ENCODE measurements at regions not wholly inside any gene's neighbourhood (a gene's known extent, or its start where the extent isn't known, plus 50 kb on each side); places are given as distances from the start of the nearest gene placed in this dataset.

GRCh38 chr16:60815033-60815432 is 1221.2 kb downstream of the CDH8 start:
- Mint-ChIP-seq H3K9me3 (ENCODE audit: unreplicated experiment) (no peaks in the 10 kb centered on the region), H3K4me3 (ENCODE audit: unreplicated experiment) (no peak overlapping the region), H3K36me3 (ENCODE audit: unreplicated experiment) (no peaks in the 10 kb centered on the region), H3K27ac (ENCODE audit: unreplicated experiment) (no peak overlapping the region), H3K4me1 (ENCODE audit: unreplicated experiment) (no peaks in the 10 kb centered on the region), H3K27me3 (ENCODE audit: unreplicated experiment) (no peaks in the 10 kb centered on the region)
- no peak for DNase-seq (ENCODE audit: extremely low spot score, unreplicated experiment)
- no peak for TF ChIP-seq CTCF (IDR thresholded peaks at IDR 0.05)

GRCh38 chr16:60811657-60812056 is 1224.6 kb downstream of the CDH8 start:
- H3K9me3 Mint-ChIP-seq (ENCODE audit: unreplicated experiment) = peaks cover 12% of the 10 kb centered on the region

GRCh38 chr16:60811051-60811608 is 1225.1 kb downstream of the CDH8 start:
- H3K9me3 Mint-ChIP-seq (ENCODE audit: unreplicated experiment) = peaks cover 18% of the 10 kb centered on the region
- H3K4me1 Mint-ChIP-seq (ENCODE audit: unreplicated experiment) = no peaks in the 10 kb centered on the region
- DNase-seq (ENCODE audit: extremely low spot score, unreplicated experiment) = no peak
- H3K4me3 Mint-ChIP-seq (ENCODE audit: unreplicated experiment) = no peak overlapping the region
- H3K27ac Mint-ChIP-seq (ENCODE audit: unreplicated experiment) = no peak overlapping the region
- H3K36me3 Mint-ChIP-seq (ENCODE audit: unreplicated experiment) = no peaks in the 10 kb centered on the region
- no peak for TF ChIP-seq CTCF (IDR thresholded peaks at IDR 0.05)
- no peaks in the 10 kb centered on the region for H3K27me3 Mint-ChIP-seq (ENCODE audit: unreplicated experiment)

More at GRCh38 chr16:60811657-60812056, 1224.6 kb downstream of the CDH8 start:
- no peak for DNase-seq (ENCODE audit: extremely low spot score, unreplicated experiment)
- Mint-ChIP-seq H3K4me3 (ENCODE audit: unreplicated experiment) (no peak overlapping the region), H3K36me3 (ENCODE audit: unreplicated experiment) (no peaks in the 10 kb centered on the region), H3K27me3 (ENCODE audit: unreplicated experiment) (no peaks in the 10 kb centered on the region), H3K4me1 (ENCODE audit: unreplicated experiment) (no peaks in the 10 kb centered on the region), H3K27ac (ENCODE audit: unreplicated experiment) (no peak overlapping the region)
- TF ChIP-seq CTCF (IDR thresholded peaks at IDR 0.05) = no peak

- H3K36me3 Mint-ChIP-seq (ENCODE audit: unreplicated experiment) = no peaks in the 10 kb centered on the region
- no peak for TF ChIP-seq CTCF (IDR thresholded peaks at IDR 0.05)
- DNase-seq (ENCODE audit: extremely low spot score, unreplicated experiment) = no peak
- H3K27me3 Mint-ChIP-seq (ENCODE audit: unreplicated experiment) = no peaks in the 10 kb centered on the region
- no peak overlapping the region for H3K4me3 Mint-ChIP-seq (ENCODE audit: unreplicated experiment)
- H3K9me3 Mint-ChIP-seq (ENCODE audit: unreplicated experiment) = peaks cover 19% of the 10 kb centered on the region
- H3K27ac Mint-ChIP-seq (ENCODE audit: unreplicated experiment) = no peak overlapping the region
- no peaks in the 10 kb centered on the region for H3K4me1 Mint-ChIP-seq (ENCODE audit: unreplicated experiment)
Observed at GRCh38 chr16:60810250-60810649, 1226.0 kb downstream of the CDH8 start.

- no peak overlapping the region for H3K4me3 Mint-ChIP-seq (ENCODE audit: unreplicated experiment)
- H3K4me1 Mint-ChIP-seq (ENCODE audit: unreplicated experiment) = no peaks in the 10 kb centered on the region
- no peak for TF ChIP-seq CTCF (IDR thresholded peaks at IDR 0.05)
- H3K27ac Mint-ChIP-seq (ENCODE audit: unreplicated experiment) = no peak overlapping the region
- H3K9me3 Mint-ChIP-seq (ENCODE audit: unreplicated experiment) = peaks cover 5% of the 10 kb centered on the region
- no peaks in the 10 kb centered on the region for H3K36me3 Mint-ChIP-seq (ENCODE audit: unreplicated experiment)
- no peak for DNase-seq (ENCODE audit: extremely low spot score, unreplicated experiment)
- H3K27me3 Mint-ChIP-seq (ENCODE audit: unreplicated experiment) = no peaks in the 10 kb centered on the region
Observed at GRCh38 chr16:60792437-60792836, 1243.8 kb downstream of the CDH8 start.
